ENCODE measurements at regions not wholly inside any gene's neighbourhood (a gene's known extent, or its start where the extent isn't known, plus 50 kb on each side); places are given as distances from the start of the nearest gene placed in this dataset.

DNA sequence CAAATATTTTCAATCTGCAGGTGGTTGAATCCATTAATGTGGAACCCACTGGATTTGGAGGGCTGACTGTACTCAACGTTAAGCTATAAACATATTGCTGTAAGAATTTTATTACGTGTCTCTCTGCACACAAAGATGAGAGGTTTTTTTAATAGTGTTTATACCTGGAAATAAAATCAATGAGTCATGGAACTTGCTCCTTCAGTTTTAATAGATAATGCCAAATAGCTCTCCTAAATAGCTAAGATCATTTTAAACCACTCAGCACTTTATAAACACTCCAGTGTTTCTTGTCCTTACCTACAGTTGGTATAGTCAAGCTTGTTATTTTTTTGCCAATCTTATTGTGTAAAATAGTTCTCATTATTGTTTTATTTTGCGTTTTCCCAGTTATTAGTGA lies 455.6 kb upstream of the FZD8 start:
- Histone ChIP-seq H3K27me3 (ENCODE audit: control insufficient read depth in 2 of 2, insufficient read depth in 2 of 2, low read length in 2 of 2) (no peaks in the 10 kb centered on the region), H3K27ac (ENCODE audit: low read depth in 2 of 2, low read length in 2 of 2) (no peak overlapping the region), H3K9me3 (ENCODE audit: control insufficient read depth in 2 of 2, low read length in 2 of 2) (no peaks in the 10 kb centered on the region), H3K4me1 (ENCODE audit: control insufficient read depth in 2 of 2, insufficient read depth in 2 of 2, low read length in 2 of 2) (no peaks in the 10 kb centered on the region), H3K36me3 (ENCODE audit: control insufficient read depth in 2 of 2, insufficient read depth in 2 of 2, low read length in 2 of 2) (no peaks in the 10 kb centered on the region), H3K4me3 (ENCODE audit: low read length in 2 of 2) (no peak overlapping the region), H3K9ac (ENCODE audit: low read depth in 1 of 2, low read length in 2 of 2) (no peak overlapping the region)

GRCh38 chr10:36096576-36096975 lies 454.5 kb upstream of the FZD8 start:
- H3K9ac ChIP-seq (ENCODE audit: low read depth in 1 of 2, low read length in 2 of 2) = no peak overlapping the region
- no peaks in the 10 kb centered on the region for H3K4me1 ChIP-seq (ENCODE audit: control insufficient read depth in 2 of 2, insufficient read depth in 2 of 2, low read length in 2 of 2)
- no peaks in the 10 kb centered on the region for H3K27me3 ChIP-seq (ENCODE audit: control insufficient read depth in 2 of 2, insufficient read depth in 2 of 2, low read length in 2 of 2)
- H3K4me3 ChIP-seq (ENCODE audit: low read length in 2 of 2) = no peak overlapping the region
- H3K36me3 ChIP-seq (ENCODE audit: control insufficient read depth in 2 of 2, insufficient read depth in 2 of 2, low read length in 2 of 2) = no peaks in the 10 kb centered on the region
- H3K9me3 ChIP-seq (ENCODE audit: control insufficient read depth in 2 of 2, low read length in 2 of 2) = no peaks in the 10 kb centered on the region
- H3K27ac ChIP-seq (ENCODE audit: low read depth in 2 of 2, low read length in 2 of 2) = no peak overlapping the region

- H3K9me3 ChIP-seq (ENCODE audit: control insufficient read depth in 2 of 2, low read length in 2 of 2) = no peaks in the 10 kb centered on the region
- H3K36me3 ChIP-seq (ENCODE audit: control insufficient read depth in 2 of 2, insufficient read depth in 2 of 2, low read length in 2 of 2) = no peaks in the 10 kb centered on the region
- H3K4me3 ChIP-seq (ENCODE audit: low read length in 2 of 2) = no peak overlapping the region
- no peaks in the 10 kb centered on the region for H3K27me3 ChIP-seq (ENCODE audit: control insufficient read depth in 2 of 2, insufficient read depth in 2 of 2, low read length in 2 of 2)
- no peak overlapping the region for H3K9ac ChIP-seq (ENCODE audit: low read depth in 1 of 2, low read length in 2 of 2)
- H3K27ac ChIP-seq (ENCODE audit: low read depth in 2 of 2, low read length in 2 of 2) = no peak overlapping the region
- H3K4me1 ChIP-seq (ENCODE audit: control insufficient read depth in 2 of 2, insufficient read depth in 2 of 2, low read length in 2 of 2) = no peaks in the 10 kb centered on the region
Observed at GRCh38 chr10:36094096-36094495, 452.0 kb upstream of the FZD8 start.

DNA sequence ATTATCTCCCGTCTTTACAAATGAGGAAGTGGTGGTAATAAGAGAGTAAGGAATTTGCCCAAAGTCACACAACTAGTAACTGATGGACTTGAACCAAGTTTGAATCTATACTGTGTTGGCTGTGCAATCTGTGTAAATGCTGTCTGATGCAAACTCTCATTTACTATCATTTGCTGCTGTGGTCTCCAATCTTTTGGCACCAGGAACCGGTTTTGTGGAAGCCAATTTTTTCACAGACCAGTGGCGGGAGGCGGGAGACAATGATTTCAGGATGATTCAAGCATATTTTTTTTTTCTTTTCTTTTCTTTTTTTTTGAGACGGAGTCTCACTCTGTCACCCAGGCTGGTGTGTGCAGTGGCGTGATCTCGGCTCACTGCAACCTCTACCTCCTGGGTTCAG lies 450.0 kb upstream of the FZD8 start:
- H3K36me3 ChIP-seq (ENCODE audit: control insufficient read depth in 2 of 2, insufficient read depth in 2 of 2, low read length in 2 of 2) = no peaks in the 10 kb centered on the region
- H3K4me1 ChIP-seq (ENCODE audit: control insufficient read depth in 2 of 2, insufficient read depth in 2 of 2, low read length in 2 of 2) = no peaks in the 10 kb centered on the region
- H3K4me3 ChIP-seq (ENCODE audit: low read length in 2 of 2) = no peak overlapping the region
- no peaks in the 10 kb centered on the region for H3K9me3 ChIP-seq (ENCODE audit: control insufficient read depth in 2 of 2, low read length in 2 of 2)
- no peak overlapping the region for H3K27ac ChIP-seq (ENCODE audit: low read depth in 2 of 2, low read length in 2 of 2)
- no peaks in the 10 kb centered on the region for H3K27me3 ChIP-seq (ENCODE audit: control insufficient read depth in 2 of 2, insufficient read depth in 2 of 2, low read length in 2 of 2)
- no peak overlapping the region for H3K9ac ChIP-seq (ENCODE audit: low read depth in 1 of 2, low read length in 2 of 2)

DNA sequence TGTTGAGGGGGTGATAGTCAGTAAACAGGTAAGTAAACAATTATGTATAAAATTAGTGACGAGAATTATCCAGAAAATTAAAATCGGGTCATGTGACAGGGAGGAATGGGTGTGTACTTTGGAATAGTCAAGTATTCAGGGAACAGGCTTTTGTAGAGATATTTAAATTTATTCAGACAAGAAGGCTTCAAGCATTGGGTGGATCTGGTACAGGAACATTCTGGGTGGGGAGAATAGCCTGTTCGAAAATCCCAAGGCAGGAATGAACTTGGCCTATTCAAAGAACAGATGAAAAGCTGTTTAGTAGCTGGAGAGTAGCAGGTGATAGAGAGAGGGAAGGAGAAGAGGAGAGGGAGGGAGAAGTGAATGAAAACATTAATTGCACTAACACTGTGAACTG lies 448.9 kb upstream of the FZD8 start:
- H3K27ac ChIP-seq (ENCODE audit: low read depth in 2 of 2, low read length in 2 of 2) = no peak overlapping the region
- no peaks in the 10 kb centered on the region for H3K27me3 ChIP-seq (ENCODE audit: control insufficient read depth in 2 of 2, insufficient read depth in 2 of 2, low read length in 2 of 2)
- H3K4me3 ChIP-seq (ENCODE audit: low read length in 2 of 2) = no peak overlapping the region
- no peaks in the 10 kb centered on the region for H3K36me3 ChIP-seq (ENCODE audit: control insufficient read depth in 2 of 2, insufficient read depth in 2 of 2, low read length in 2 of 2)
- no peaks in the 10 kb centered on the region for H3K9me3 ChIP-seq (ENCODE audit: control insufficient read depth in 2 of 2, low read length in 2 of 2)
- H3K9ac ChIP-seq (ENCODE audit: low read depth in 1 of 2, low read length in 2 of 2) = no peak overlapping the region
- no peaks in the 10 kb centered on the region for H3K4me1 ChIP-seq (ENCODE audit: control insufficient read depth in 2 of 2, insufficient read depth in 2 of 2, low read length in 2 of 2)

DNA sequence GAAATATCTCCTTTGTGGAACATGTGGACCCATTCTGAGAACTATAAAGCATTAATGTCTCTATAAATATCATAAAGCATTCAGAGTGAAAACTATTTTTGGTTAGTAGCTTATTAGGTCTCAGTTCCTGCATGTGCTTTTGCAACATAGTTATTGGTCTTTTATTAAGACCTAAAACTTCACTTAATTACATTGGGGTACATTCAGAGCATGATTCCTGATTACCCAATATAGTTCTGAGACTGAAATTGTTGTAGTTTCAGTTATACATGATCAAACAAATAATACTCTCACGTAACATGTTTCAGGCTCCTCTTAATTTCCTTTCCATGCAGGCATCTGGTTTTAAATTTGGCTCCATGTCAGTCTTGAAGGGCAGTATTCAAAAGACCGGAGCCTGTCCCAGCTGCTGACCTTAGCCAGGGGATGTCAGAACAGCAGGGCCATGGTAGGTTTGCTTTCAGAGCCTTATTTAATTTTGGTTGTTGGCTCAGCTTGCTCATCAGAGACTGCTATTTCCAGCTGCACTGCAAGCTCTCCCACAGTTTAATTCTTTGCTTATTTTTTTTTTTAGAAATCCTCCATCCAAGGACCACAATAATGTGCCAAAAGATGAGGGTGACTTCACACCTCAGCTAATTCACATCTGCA lies 447.8 kb upstream of the FZD8 start:
- Histone ChIP-seq H3K27me3 (ENCODE audit: control insufficient read depth in 2 of 2, insufficient read depth in 2 of 2, low read length in 2 of 2) (no peaks in the 10 kb centered on the region), H3K9ac (ENCODE audit: low read depth in 1 of 2, low read length in 2 of 2) (no peak overlapping the region), H3K4me3 (ENCODE audit: low read length in 2 of 2) (no peak overlapping the region), H3K4me1 (ENCODE audit: control insufficient read depth in 2 of 2, insufficient read depth in 2 of 2, low read length in 2 of 2) (no peaks in the 10 kb centered on the region), H3K9me3 (ENCODE audit: control insufficient read depth in 2 of 2, low read length in 2 of 2) (no peaks in the 10 kb centered on the region), H3K27ac (ENCODE audit: low read depth in 2 of 2, low read length in 2 of 2) (no peak overlapping the region), H3K36me3 (ENCODE audit: control insufficient read depth in 2 of 2, insufficient read depth in 2 of 2, low read length in 2 of 2) (no peaks in the 10 kb centered on the region)

- Histone ChIP-seq H3K27ac (ENCODE audit: low read depth in 2 of 2, low read length in 2 of 2) (no peak overlapping the region), H3K4me3 (ENCODE audit: low read length in 2 of 2) (no peak overlapping the region), H3K36me3 (ENCODE audit: control insufficient read depth in 2 of 2, insufficient read depth in 2 of 2, low read length in 2 of 2) (no peaks in the 10 kb centered on the region), H3K27me3 (ENCODE audit: control insufficient read depth in 2 of 2, insufficient read depth in 2 of 2, low read length in 2 of 2) (no peaks in the 10 kb centered on the region), H3K9ac (ENCODE audit: low read depth in 1 of 2, low read length in 2 of 2) (no peak overlapping the region), H3K4me1 (ENCODE audit: control insufficient read depth in 2 of 2, insufficient read depth in 2 of 2, low read length in 2 of 2) (no peaks in the 10 kb centered on the region), H3K9me3 (ENCODE audit: control insufficient read depth in 2 of 2, low read length in 2 of 2) (no peaks in the 10 kb centered on the region)
Observed at GRCh38 chr10:36087006-36088005, 445.2 kb upstream of the FZD8 start.

- Histone ChIP-seq H3K4me1 (ENCODE audit: control insufficient read depth in 2 of 2, insufficient read depth in 2 of 2, low read length in 2 of 2) (no peaks in the 10 kb centered on the region), H3K4me3 (ENCODE audit: low read length in 2 of 2) (no peak overlapping the region), H3K36me3 (ENCODE audit: control insufficient read depth in 2 of 2, insufficient read depth in 2 of 2, low read length in 2 of 2) (no peaks in the 10 kb centered on the region), H3K27ac (ENCODE audit: low read depth in 2 of 2, low read length in 2 of 2) (no peak overlapping the region), H3K9me3 (ENCODE audit: control insufficient read depth in 2 of 2, low read length in 2 of 2) (no peaks in the 10 kb centered on the region), H3K9ac (ENCODE audit: low read depth in 1 of 2, low read length in 2 of 2) (no peak overlapping the region), H3K27me3 (ENCODE audit: control insufficient read depth in 2 of 2, insufficient read depth in 2 of 2, low read length in 2 of 2) (no peaks in the 10 kb centered on the region)
Observed at GRCh38 chr10:36075196-36075595, 433.1 kb upstream of the FZD8 start.

DNA sequence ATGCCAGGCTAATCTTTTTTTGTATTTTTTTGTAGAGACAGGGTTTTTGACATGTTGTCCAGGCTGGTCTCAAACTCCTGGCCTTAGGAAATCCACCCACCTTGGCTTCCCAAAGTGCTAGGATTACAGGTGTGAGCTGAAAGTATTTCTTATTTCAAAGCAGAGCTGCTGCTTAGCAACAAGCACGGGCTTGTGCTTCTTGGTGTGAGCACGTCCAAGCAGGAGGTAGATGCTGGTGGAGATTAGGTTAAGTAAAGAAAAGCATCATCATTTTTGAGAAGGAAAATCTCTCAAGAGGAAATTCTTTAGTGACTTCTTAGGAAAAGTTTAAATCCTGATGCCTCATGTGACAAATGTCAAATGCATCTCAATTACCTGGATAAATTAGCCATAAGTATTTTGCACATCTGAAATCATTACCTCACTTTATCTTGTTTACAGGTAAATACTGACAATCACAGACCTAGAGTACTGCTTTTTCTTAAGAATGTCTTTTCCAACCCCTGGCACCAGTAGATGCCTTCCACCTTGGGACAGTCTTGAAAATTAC lies 431.8 kb upstream of the FZD8 start:
- no peaks in the 10 kb centered on the region for H3K9me3 ChIP-seq (ENCODE audit: control insufficient read depth in 2 of 2, low read length in 2 of 2)
- no peak overlapping the region for H3K27ac ChIP-seq (ENCODE audit: low read depth in 2 of 2, low read length in 2 of 2)
- no peak overlapping the region for H3K9ac ChIP-seq (ENCODE audit: low read depth in 1 of 2, low read length in 2 of 2)
- no peak overlapping the region for H3K4me3 ChIP-seq (ENCODE audit: low read length in 2 of 2)
- H3K36me3 ChIP-seq (ENCODE audit: control insufficient read depth in 2 of 2, insufficient read depth in 2 of 2, low read length in 2 of 2) = no peaks in the 10 kb centered on the region
- no peaks in the 10 kb centered on the region for H3K4me1 ChIP-seq (ENCODE audit: control insufficient read depth in 2 of 2, insufficient read depth in 2 of 2, low read length in 2 of 2)
- H3K27me3 ChIP-seq (ENCODE audit: control insufficient read depth in 2 of 2, insufficient read depth in 2 of 2, low read length in 2 of 2) = no peaks in the 10 kb centered on the region

- H3K4me1 ChIP-seq (ENCODE audit: control insufficient read depth in 2 of 2, insufficient read depth in 2 of 2, low read length in 2 of 2) = no peaks in the 10 kb centered on the region
- H3K27ac ChIP-seq (ENCODE audit: low read depth in 2 of 2, low read length in 2 of 2) = no peak overlapping the region
- H3K9ac ChIP-seq (ENCODE audit: low read depth in 1 of 2, low read length in 2 of 2) = no peak overlapping the region
- no peaks in the 10 kb centered on the region for H3K9me3 ChIP-seq (ENCODE audit: control insufficient read depth in 2 of 2, low read length in 2 of 2)
- no peak overlapping the region for H3K4me3 ChIP-seq (ENCODE audit: low read length in 2 of 2)
- no peaks in the 10 kb centered on the region for H3K36me3 ChIP-seq (ENCODE audit: control insufficient read depth in 2 of 2, insufficient read depth in 2 of 2, low read length in 2 of 2)
- H3K27me3 ChIP-seq (ENCODE audit: control insufficient read depth in 2 of 2, insufficient read depth in 2 of 2, low read length in 2 of 2) = no peaks in the 10 kb centered on the region
Observed at GRCh38 chr10:36068542-36068941, 426.4 kb upstream of the FZD8 start.
